PC-9 (cell line): ENCODE measurements at regions not wholly inside any gene's neighbourhood (a gene's known extent, or its start where the extent isn't known, plus 50 kb on each side); places are given as distances from the start of the nearest gene placed in this dataset.

Source experiments
- CTCF ChIP-seq: fragments of 200-600 bp; sonication (generic); conservative IDR thresholded peaks from 2 replicates; pipeline ENCODE4 v1.6.1; 2017; ENCODE audit warnings: mixed run types, antibody characterized with exemption, mild to moderate bottlenecking, moderate library complexity
- EZH2 ChIP-seq: fragments of 200-600 bp; sonication (generic); IDR thresholded peaks from 2 replicates; pipeline ENCODE4 v1.8.0; 2017; ENCODE audit warnings: antibody characterized with exemption, low read depth

GRCh38 chr6:137708481-137708880 lies 158.6 kb upstream of the TNFAIP3 start:
- TF ChIP-seq EZH2 (no peak), CTCF (no peak)
